GM19324 (cell line): ENCODE measurements at regions not wholly inside any gene's neighbourhood (a gene's known extent, or its start where the extent isn't known, plus 50 kb on each side); places are given as distances from the start of the nearest gene placed in this dataset.

Source experiments
- ATAC-seq: cut with Tn5 transposase; IDR thresholded peaks from one replicate; pipeline ENCODE4 v1.9.1; 2021; ENCODE audit warnings: mild to moderate bottlenecking, moderate library complexity; ENCODE audit not compliant: unreplicated experiment, low FRiP score

GRCh38 chr5:4734348-4734747 lies 405.8 kb upstream of the ADAMTS16 start:
- ATAC-seq, result no peak

DNA sequence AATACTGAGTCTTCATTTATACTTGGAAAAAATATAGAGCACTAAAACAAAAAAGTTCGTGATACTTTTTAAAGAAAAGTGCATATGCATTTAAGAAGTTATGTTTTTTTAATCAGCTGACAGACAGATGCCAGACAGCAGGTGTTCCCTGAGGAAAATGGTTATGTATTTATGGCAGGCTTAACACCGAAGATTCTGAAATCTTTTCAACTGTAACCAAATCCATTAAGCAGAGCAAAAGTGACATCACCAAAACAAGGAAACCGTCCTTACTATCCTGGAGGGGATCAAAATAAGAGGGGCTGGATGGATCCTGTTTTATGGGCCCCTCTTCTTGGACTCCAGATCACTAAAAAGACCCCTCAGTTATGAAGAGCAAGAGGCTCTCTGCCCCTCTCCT lies 404.9 kb upstream of the ADAMTS16 start:
- no peak for ATAC-seq

DNA sequence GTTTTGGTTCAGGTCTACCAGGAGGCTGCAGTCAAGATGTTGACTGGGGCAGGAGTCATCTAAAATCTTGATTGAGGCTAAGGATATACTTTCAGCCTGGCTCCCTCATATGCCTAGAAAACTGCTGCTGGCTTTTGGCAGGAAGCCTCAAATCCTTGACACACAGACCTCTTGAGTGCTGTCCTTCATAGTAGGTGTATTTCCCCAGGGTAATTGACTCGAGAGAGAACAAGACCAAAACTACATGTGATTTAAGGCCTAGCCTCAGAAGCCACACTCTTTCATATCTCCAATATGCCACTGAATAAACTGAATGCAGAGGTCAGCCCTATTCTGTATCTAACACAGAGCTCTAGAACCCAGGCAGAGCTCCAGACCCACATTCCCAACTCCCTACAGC lies 402.3 kb upstream of the ADAMTS16 start:
- ATAC-seq, result no peak

DNA sequence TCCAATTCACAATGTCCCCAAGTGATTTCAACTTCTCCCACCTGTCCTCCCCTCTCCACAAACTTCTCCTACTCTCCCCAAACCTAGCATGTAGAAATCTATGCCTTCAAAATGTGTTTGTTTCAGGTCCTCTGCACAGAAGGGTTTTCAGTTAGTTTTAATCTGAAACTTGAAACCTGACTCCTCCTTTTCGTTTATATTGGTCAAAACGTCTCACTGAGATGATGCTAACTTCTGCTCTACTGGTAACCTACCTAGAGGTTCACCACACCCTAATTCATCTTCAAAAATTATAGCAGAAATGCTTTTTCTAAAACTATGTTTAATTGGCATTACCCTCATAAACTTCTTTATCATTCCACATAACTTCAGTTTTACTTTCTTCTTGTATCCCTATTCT lies 401.8 kb upstream of the ADAMTS16 start:
- no peak for ATAC-seq

- no peak for ATAC-seq
Measured at GRCh38 chr5:4740156-4740555, 400.0 kb upstream of the ADAMTS16 start.

GRCh38 chr5:4758550-4758949 lies 381.6 kb upstream of the ADAMTS16 start:
- no peak for ATAC-seq

DNA sequence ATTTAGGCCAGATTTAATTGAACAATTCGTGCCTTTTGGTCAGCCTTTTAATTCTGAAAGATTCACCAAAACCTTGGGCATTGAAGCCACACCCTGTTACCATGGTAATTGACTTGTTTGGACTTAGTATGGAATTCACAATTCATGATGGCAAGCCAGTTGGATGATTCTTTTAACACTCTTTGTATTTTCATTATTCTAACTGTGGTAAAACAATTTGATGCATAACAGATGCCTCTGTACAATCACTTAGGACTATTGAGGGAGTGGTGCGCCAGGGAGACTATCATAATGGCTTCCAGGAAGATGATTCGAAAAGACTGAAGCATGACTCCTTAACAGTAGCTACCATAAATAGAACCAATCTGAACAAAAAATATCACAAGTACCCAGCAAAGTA lies 381.1 kb upstream of the ADAMTS16 start:
- no peak for ATAC-seq

DNA sequence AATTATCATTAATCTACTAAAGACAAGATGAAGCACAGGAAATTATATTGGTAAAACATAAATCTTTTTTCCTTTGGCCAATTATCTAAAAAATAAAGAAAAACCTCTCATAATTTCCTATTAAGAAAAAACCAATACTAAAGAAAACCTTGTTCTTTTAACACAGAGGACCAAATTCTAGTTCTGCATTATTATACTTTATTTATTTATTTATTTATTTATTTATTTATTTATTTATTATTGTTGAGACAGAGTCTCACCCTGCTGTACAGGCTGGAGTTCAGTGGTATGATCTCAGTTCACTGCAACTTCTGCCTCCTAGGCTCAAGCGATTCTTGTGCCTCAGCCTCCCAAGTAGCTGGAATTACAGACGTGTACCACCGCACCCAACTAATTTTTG lies 377.8 kb upstream of the ADAMTS16 start:
- no peak for ATAC-seq

DNA sequence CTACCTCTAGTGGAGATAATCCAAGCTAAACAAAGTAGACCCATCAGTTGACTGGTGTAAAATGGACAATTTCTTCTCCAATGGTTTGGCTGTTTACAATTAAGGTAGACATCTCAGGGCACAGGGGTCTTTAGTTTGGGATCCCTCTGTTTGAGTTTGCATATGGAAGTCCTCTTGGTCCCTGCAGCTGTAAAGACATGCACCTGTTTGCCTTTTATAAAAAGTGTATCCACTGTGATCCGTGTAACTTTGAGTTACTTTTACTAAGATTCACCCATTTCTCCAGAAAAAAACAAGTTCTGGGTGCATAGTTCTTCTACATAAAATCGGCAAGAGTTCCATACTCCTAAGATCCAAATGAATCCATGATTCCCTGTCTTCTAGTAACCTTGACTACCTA lies 374.7 kb upstream of the ADAMTS16 start:
- no peak for ATAC-seq

DNA sequence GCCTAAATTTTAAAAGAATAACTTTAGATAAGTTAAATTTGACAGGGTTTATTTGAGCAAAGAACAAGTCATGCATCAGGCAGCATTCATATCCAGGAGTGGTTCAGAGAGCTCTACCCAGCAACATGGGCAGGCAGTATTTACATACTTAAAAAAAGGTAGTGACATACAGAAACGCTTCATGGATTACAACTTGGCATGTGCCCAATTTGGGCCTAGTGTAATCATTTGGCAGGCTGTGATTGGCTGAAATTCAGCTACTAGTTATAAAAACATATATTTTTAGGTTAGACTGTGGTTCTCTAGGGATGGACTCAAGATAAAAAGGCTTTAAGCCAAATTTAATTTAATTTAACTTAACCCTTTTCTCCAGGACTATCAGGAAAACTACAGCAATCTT lies 374.0 kb upstream of the ADAMTS16 start:
- no peak for ATAC-seq

DNA sequence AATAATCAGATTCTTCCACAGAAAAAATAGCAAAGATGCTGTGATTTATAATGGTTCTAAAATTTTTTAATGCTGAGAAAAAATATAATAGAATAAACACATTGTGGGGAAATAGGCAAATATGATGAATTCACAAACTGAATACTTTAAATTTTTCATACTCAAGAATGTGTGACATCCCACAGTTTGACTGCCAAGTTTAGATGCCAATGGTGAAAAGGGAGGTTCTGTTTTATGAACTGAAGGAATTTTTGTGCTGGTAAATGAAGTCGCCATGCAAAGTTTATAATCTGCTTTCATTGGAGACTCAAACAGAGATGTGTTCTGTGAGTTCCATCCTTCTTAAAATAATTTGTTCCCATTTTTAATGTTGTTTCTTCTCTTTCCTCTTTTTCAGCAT lies 367.5 kb upstream of the ADAMTS16 start:
- no peak for ATAC-seq

- ATAC-seq, result no peak
Measured at GRCh38 chr5:4773827-4774317, 366.3 kb upstream of the ADAMTS16 start.

GRCh38 chr5:4777435-4777834 lies 362.7 kb upstream of the ADAMTS16 start:
- no peak for ATAC-seq

DNA sequence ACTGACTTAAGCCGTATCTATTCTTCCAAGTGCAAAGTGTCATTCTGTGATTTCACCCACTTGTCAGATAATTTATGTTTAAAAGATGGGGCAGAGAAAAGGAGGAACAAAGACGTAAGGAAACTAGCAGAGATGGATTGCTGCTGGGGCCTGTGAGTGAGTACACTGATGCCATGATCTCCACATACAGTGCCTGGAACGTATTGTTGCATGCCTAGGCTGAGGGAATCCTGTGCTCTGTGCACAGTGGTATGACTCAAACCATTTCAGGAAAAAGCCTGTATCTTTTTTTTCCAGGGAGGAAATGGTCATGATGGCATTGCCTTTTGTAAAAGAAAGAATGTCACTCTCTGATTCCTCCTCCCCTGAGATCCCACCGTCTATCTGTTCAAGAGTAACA lies 359.5 kb upstream of the ADAMTS16 start:
- no peak for ATAC-seq

GRCh38 chr5:4781299-4781698 lies 358.8 kb upstream of the ADAMTS16 start:
- ATAC-seq, result no peak

- no peak for ATAC-seq
Measured at GRCh38 chr5:4785971-4786370, 354.2 kb upstream of the ADAMTS16 start.

DNA sequence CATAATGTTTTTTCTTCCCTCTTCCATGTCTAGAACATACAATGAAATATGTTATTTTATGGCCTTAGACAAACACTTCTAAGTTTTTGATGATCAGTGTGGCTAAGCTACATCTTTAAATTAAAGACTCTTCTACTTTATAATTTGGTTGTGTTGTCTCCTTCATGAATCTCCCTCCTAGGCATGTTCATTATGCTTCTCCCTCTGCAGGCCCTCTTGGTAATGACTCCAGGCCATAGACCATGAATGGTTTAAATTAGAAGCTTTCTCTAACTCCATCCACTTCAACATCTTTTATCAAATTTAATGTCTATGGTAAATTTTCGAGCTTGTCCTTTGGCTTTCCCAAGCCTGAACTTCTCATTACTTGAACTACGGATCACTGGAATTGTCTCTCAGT lies 342.7 kb upstream of the ADAMTS16 start:
- no peak for ATAC-seq

DNA sequence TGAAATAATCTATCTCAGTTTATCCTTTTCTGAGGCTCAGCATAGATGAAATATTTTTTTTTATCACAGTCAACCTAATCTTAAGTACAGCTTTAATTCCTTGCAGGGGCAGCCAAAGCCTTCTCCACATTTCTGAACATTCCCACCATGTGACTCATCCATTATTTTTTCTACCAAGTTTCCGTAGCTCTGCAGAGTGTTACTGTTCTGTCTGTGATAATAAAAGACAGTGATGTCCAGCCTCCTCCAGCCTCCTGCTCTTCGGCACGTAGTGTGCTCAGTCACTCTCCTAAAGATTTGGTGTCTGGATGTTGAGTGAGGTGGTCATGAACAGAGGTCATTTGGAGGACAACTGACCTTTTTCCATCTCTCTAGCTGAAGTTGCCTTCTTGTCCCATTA lies 338.1 kb upstream of the ADAMTS16 start:
- no peak for ATAC-seq

GRCh38 chr5:4804691-4805360 lies 335.3 kb upstream of the ADAMTS16 start:
- ATAC-seq, result no peak

DNA sequence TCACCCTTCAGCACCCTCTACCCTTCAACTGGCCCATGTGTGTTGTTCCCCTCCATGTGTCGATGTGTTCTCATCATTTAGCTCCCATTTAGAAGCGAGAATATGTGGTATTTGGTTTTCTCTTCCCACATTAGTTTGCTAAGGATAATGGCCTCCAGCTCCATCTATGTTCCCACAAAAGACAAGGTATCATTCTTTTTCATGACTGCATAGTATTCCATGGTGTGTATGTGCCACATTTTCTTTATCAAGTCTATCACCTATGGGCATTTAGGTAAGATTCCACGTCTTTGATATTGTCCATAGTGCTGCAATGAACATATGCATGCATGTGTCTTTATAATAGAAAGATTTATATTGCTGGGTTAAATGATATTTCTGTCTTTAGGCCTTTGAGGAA lies 325.1 kb upstream of the ADAMTS16 start:
- no peak for ATAC-seq

- ATAC-seq, result no peak
Measured at GRCh38 chr5:4817767-4818166, 322.4 kb upstream of the ADAMTS16 start.

GRCh38 chr5:4831325-4831724 lies 308.8 kb upstream of the ADAMTS16 start:
- no peak for ATAC-seq

- ATAC-seq, result no peak
Measured at GRCh38 chr5:4832471-4832870, 307.7 kb upstream of the ADAMTS16 start.
